ENCODE measurements at regions not wholly inside any gene's neighbourhood (a gene's known extent, or its start where the extent isn't known, plus 50 kb on each side); places are given as distances from the start of the nearest gene placed in this dataset.
A peak's percentile ranks its signal among the peaks of the same experiment; 100 is the strongest.

DNA sequence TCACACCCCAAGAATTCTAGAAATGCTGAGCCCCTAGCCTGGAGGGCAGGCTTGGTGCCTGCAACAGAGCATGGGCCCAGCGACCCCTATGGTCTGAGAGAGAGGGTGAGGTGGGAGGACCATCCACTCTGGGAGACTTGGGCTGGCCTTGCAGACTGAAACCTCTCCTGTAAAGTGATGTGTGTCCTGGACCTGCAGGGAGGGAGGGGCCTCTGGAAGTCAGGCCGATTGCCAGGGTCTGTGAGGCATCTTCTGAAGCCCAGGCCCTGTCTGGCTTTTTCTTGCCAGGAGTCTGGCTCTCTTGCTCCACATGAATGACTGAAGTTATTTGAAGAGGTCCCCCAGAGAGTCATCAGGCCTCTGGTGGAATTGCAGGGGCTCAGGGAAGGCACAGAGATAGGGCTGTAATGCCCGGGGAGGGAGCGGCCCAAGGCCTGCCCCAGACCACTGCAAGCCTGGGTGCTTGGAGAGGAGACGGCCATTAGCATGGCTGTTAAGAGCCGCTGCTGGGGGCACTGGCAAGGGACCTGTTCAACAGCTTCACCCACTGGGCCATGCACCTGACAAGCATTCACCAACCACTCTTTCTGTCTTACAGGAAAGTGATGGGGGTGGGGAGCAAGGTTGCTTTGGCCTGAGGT lies 56.0 kb upstream of the CHRNA7 start:
- TF ChIP-seq, protein P1, sequence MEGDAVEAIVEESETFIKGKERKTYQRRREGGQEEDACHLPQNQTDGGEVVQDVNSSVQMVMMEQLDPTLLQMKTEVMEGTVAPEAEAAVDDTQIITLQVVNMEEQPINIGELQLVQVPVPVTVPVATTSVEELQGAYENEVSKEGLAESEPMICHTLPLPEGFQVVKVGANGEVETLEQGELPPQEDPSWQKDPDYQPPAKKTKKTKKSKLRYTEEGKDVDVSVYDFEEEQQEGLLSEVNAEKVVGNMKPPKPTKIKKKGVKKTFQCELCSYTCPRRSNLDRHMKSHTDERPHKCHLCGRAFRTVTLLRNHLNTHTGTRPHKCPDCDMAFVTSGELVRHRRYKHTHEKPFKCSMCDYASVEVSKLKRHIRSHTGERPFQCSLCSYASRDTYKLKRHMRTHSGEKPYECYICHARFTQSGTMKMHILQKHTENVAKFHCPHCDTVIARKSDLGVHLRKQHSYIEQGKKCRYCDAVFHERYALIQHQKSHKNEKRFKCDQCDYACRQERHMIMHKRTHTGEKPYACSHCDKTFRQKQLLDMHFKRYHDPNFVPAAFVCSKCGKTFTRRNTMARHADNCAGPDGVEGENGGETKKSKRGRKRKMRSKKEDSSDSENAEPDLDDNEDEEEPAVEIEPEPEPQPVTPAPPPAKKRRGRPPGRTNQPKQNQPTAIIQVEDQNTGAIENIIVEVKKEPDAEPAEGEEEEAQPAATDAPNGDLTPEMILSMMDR (IDR thresholded peaks at IDR 0.05; ENCODE audit: extremely low read depth, missing control alignments): no peak
- no peak for DNase-seq (ENCODE audit: low spot score)

DNA sequence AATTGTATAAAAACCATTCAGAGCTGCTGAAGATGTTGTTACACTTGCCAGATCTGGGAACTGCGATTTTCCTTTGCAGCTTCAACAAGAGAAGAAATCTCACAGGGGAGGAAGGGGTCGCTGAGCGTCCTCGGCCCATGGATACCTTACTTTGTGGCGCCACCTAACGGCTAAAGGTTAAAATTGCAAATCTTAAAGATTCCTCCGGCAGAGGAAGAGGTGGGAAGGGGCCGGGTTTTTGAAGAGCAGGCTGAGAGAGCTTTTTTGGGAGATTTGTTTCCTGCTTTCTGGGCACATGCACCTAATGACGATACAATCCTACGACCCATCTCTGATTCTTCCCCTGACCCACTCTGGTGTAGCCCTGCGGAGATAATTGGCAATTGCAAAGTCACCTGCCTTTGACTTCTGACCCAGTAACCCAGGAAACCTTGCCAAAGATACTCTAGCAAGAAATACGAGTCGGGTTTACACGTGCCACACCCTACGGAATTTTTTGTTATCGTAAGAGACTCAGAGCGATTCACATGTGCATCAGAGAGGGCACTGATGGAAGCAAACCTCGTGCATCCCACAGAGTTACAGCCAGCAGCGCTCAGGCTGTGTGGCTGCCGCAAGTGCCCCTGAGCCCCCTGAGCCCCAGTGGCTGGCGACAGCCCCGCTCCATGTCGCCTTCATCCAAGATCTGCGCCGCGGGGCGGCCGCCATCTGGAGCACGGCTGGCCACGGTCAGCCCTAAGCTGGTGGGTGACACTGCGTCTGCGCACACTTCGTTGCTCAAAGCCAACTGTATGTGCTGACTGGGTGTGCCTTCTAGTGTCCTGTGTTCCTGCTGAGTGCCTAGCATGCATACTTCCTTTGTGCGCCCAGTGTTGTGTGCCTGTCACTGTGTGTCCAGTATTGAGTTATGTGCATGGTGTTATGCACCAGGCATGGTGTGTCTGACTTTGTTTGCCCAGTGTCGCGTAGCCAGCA lies 55.2 kb upstream of the CHRNA7 start:
- peak; percentile 41 for DNase-seq (ENCODE audit: low spot score)
- TF ChIP-seq, protein P1 (IDR thresholded peaks at IDR 0.05; ENCODE audit: extremely low read depth, missing control alignments): peak; percentile 59

DNA sequence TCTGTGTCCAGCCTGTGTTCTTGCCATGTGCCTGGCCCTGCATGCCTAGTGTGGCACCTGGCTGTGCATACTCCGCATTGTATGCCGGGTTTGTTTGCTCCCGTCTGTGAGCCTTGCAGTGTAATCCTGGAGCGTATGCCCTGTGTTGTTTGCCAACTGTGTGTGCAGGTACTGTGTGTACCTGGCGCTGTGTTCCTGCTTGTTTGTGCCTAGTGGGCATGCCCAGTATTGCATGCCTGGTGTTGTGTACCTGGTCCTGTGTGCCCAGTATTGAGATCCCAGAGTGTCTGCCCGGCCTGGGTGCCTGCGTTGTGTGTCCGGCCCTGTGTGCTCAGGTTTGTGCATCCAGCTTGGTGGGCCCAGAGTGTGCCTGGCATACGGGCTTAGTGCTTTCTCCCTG lies 54.5 kb upstream of the CHRNA7 start:
- no peak for DNase-seq (ENCODE audit: low spot score)
- TF ChIP-seq, protein P1 (IDR thresholded peaks at IDR 0.05; ENCODE audit: extremely low read depth, missing control alignments): no peak

DNA sequence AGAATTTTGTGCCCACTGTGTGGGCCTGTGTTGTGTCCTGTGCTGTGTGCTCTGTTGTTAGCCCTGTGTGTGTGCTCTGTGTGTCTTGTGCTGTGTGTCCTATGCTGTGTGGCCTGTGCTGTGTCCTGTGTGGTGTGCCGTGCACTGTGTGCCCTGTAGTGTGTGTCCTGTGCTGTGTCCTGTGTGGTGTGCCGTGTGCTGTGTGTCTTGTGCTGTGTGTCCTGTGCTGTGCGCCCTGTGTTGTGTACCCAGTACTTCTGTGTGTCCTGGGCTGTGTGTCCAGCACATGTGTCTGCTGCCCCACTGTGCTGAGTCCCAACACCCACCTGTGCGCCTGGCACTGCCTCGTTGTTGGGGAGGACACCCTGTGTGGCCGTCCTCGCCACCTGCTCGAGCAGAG lies 53.2 kb upstream of the CHRNA7 start:
- DNase-seq (ENCODE audit: low spot score): no peak
- TF ChIP-seq, protein P1 (IDR thresholded peaks at IDR 0.05; ENCODE audit: extremely low read depth, missing control alignments): no peak

DNA sequence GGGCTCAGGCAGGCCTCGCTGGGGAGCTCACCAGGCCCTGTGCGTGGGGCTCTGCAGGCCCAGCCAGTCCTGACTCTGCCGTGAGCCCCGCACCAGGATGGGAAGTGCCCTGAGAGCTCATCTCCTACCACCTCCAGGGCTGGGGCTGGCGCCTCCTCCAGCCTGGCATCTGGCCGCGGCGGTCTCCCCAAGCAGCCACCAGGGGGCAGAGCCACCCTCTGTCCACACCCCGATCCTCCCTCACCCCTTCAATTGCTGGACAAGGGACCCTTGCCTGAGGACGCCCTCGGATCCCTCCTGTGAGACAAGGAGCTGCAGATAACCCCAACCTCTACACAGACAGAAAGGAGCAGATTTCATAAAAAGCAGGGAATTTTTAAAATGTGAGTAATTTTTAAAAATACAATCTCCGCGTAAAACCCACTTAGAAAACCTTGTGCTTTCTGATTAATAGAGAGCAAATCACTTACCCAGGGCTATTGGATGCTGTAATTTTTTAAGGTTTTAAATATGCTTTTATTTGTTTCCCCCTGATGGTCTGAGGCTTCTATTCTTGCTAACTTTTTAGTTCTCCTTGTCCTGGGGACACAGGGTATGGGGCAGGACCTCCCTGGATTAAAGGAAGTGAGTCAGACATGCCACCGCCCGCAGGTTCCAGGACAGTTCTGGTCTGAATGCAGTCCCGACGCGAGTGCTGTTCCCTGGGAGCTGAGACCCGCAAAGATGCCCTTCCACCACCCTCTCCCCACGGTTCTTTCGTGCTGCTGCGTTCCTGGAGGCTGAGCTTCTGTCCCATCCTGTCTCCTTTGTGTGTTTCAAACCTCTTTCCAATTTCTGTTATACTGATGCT lies 52.3 kb upstream of the CHRNA7 start:
- peak; percentile 53 for DNase-seq (ENCODE audit: low spot score)

More for the DNA sequence above, 52.3 kb upstream of the CHRNA7 start:
- TF ChIP-seq, protein P1 (IDR thresholded peaks at IDR 0.05; ENCODE audit: extremely low read depth, missing control alignments): peak; percentile 70

Measured in GM20000 (cell line).